Uterus (tissue), 3 donors: ENCODE measurements at regions not wholly inside any gene's neighbourhood (a gene's known extent, or its start where the extent isn't known, plus 50 kb on each side); places are given as distances from the start of the nearest gene placed in this dataset.

Experiments
- DNase-seq, 2 donors: peaks; one replicate each; pipeline ENCODE4 v3.0.0-alpha.2; 2019 to 2020
- H3K27ac ChIP-seq, 2 donors: fragments of 200-600 bp; sonication (generic); 1 replicate in 1 of 2; 2 replicates in 1 of 2; pipeline ENCODE4 v1.5.1; 2016 to 2018
- H3K27me3 ChIP-seq, 2 donors: fragments of 200-600 bp; sonication (generic); one replicate each; pipeline ENCODE4 v1.5.1; 2018 to 2019; ENCODE audit warnings: control low read depth in 1 of 2
- H3K36me3 ChIP-seq, 2 donors: fragments of 200-600 bp; sonication (generic); one replicate each; pipeline ENCODE4 v1.5.1; 2019; ENCODE audit warnings: control low read depth in 1 of 2
- H3K4me1 ChIP-seq, 2 donors: fragments of 200-600 bp; sonication (generic); one replicate each; pipeline ENCODE4 v1.5.1; 2018 to 2019; ENCODE audit warnings: control low read depth in 1 of 2
- H3K4me3 ChIP-seq, 2 donors: fragments of 200-600 bp; sonication (generic); 1 replicate in 1 of 2; 2 replicates in 1 of 2; pipeline ENCODE4 v1.5.1; 2018 to 2019; ENCODE audit warnings: mild to moderate bottlenecking in 1 of 2
- H3K9me3 ChIP-seq, 2 donors: fragments of 200-600 bp; sonication (generic); one replicate each; pipeline ENCODE4 v1.5.1; 2019; ENCODE audit warnings: control low read depth in 1 of 2
- POLR2A ChIP-seq, 2 donors: fragments of 450-650 bp; IDR thresholded peaks; one replicate each; pipeline ENCODE4 v1.6.1; 2016; ENCODE audit warnings: antibody characterized with exemption in 2 of 2, mild to moderate bottlenecking in 1 of 2, moderate library complexity in 1 of 2
- intact Hi-C: fragments of 100-400 bp; cut with DNase I; formaldehyde crosslinking; loops from one replicate; pipeline ENCODE4 v1.15.1; 2023; ENCODE audit warnings: low total_unique reads
- TF ChIP-seq, protein P1 (sequence below), 4 experiments: fragments of 200-600 bp in 2 of 4; fragments of 450-650 bp in 2 of 4; sonication (generic) in 2 of 4; IDR thresholded peaks; one replicate each; pipeline ENCODE4 v1.5.1; 2016 to 2019; ENCODE audit warnings: antibody characterized with exemption in 4 of 4, mild to moderate bottlenecking in 2 of 4, moderate library complexity in 1 of 4
- donor health status: DM: yes; HTN: yes; CAD: no.

DNA sequence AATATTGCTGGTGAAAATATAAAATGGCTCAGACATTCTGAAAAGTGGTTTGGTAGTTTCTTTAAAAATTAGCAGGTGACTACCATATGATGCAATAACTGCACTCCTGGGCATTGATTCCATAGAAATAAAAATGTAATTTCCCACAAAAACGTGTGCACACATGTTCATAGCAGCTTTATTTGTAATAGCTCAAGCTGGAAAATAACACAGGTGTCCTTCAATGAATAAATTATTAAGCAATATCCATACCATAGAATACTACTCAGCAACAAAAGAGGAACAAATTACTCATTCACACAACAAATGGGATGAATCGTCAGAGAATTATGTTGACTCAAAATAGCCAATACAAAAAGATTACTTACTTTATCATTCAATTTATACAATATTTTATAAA, 893.7 kb upstream of the SLIT2 start:
- no peaks in the 10 kb centered on the region for H3K9me3 ChIP-seq
- intact Hi-C loops, result no loop called here
- no peaks in the 10 kb centered on the region for H3K36me3 ChIP-seq
- TF ChIP-seq, protein P1, sequence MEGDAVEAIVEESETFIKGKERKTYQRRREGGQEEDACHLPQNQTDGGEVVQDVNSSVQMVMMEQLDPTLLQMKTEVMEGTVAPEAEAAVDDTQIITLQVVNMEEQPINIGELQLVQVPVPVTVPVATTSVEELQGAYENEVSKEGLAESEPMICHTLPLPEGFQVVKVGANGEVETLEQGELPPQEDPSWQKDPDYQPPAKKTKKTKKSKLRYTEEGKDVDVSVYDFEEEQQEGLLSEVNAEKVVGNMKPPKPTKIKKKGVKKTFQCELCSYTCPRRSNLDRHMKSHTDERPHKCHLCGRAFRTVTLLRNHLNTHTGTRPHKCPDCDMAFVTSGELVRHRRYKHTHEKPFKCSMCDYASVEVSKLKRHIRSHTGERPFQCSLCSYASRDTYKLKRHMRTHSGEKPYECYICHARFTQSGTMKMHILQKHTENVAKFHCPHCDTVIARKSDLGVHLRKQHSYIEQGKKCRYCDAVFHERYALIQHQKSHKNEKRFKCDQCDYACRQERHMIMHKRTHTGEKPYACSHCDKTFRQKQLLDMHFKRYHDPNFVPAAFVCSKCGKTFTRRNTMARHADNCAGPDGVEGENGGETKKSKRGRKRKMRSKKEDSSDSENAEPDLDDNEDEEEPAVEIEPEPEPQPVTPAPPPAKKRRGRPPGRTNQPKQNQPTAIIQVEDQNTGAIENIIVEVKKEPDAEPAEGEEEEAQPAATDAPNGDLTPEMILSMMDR (IDR thresholded peaks at IDR 0.05), result no peak
- no peak for TF ChIP-seq POLR2A (IDR thresholded peaks at IDR 0.05)
- H3K27me3 ChIP-seq, result no peaks in the 10 kb centered on the region
- no peaks in the 10 kb centered on the region for H3K4me1 ChIP-seq
- no peak overlapping the region for H3K27ac ChIP-seq
- H3K4me3 ChIP-seq, result no peak overlapping the region
- DNase-seq, result no peak

DNA sequence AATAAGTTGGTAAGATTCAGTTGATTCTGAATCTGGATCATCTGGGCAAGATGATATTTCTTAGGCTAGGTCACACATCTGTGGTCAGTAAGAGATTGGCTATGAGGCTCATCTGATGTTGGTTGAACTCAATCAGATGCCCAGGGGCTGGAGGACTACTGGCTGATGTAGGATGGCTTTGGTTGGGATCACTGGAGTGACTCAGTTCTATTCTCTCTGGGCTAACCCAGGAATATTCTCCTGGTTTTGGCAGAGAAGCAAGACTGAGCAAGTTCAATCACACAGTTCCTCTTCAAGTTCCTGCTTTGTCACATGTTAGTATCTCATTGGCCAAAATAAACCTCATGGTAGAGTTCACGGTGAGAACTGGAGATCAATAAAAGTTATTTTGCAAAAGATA, 902.3 kb upstream of the SLIT2 start:
- intact Hi-C loops, result no loop called here
- Histone ChIP-seq H3K27ac (no peak overlapping the region), H3K4me1 (no peaks in the 10 kb centered on the region), H3K36me3 (no peaks in the 10 kb centered on the region), H3K9me3 (no peaks in the 10 kb centered on the region), H3K4me3 (no peak overlapping the region), H3K27me3 (no peaks in the 10 kb centered on the region)
- TF ChIP-seq, protein P1 (IDR thresholded peaks at IDR 0.05), result no peak
- no peak for TF ChIP-seq POLR2A (IDR thresholded peaks at IDR 0.05)
- DNase-seq, result no peak

DNA sequence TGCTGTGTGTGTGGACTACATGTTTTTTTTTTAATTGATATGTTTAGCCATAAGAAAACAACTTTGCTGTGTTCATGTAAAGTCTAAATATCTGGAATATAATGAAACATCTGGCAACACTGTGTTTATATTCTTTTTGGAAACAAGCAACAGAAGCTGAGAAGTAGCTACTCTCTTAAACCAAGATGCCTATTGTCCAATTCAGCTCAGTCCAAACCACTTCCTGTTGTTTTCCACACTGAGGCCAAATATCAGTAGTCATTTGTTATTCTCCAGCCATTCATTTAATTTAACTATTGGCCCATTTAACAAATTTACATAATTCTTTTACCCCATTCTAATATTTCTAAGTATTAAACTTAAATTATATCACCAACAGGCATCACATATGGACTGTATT, 903.0 kb upstream of the SLIT2 start:
- Histone ChIP-seq H3K4me3 (no peak overlapping the region), H3K27ac (no peak overlapping the region), H3K9me3 (no peaks in the 10 kb centered on the region), H3K36me3 (no peaks in the 10 kb centered on the region), H3K27me3 (no peaks in the 10 kb centered on the region), H3K4me1 (no peaks in the 10 kb centered on the region)
- intact Hi-C loops, result no loop called here
- no peak for DNase-seq
- no peak for TF ChIP-seq POLR2A (IDR thresholded peaks at IDR 0.05)
- TF ChIP-seq, protein P1 (IDR thresholded peaks at IDR 0.05), result no peak

DNA sequence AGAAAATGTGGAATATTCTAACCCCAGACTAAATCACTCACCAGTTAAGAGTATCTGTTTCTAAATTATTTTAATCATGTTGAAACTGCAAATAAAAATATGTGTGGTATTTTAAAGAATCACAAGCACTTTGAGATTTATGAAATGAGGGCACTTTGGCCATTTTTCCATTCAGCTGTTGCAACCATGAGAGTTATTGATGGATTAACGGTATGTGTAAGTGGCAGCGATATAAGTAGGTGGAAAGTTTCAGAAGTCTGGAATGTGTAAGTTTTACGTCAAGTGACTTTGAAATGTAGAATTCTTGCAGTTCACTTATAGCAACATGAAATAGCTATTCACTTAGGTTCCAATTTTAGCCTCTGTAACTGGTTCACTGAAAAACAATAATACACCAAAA, 905.1 kb upstream of the SLIT2 start:
- no peak for DNase-seq
- H3K27ac ChIP-seq, result no peak overlapping the region
- H3K4me3 ChIP-seq, result no peak overlapping the region
- TF ChIP-seq, protein P1 (IDR thresholded peaks at IDR 0.05), result no peak
- no peak for TF ChIP-seq POLR2A (IDR thresholded peaks at IDR 0.05)
- H3K36me3 ChIP-seq, result no peaks in the 10 kb centered on the region
- no peaks in the 10 kb centered on the region for H3K9me3 ChIP-seq
- intact Hi-C loops, result no loop called here
- H3K4me1 ChIP-seq, result no peaks in the 10 kb centered on the region
- no peaks in the 10 kb centered on the region for H3K27me3 ChIP-seq

DNA sequence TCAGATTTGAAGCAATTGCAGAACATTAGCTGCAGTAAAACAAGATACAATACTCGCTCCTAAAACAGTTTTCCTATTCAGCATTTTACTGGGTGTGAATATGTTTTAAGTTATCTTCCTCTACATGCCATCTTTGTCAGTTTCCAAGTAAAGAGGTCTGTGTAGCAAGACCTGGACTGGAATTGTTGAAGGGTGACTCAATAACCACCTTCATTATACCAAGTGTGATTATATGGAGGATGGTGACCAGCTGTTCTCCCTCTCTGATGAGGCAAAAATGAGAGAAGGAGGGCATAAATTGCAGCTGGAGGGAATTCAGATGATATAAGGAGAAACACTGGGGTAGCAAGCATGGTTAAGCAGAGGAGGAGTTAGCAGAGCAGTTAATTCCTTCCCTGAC, 922.1 kb upstream of the SLIT2 start:
- no peak overlapping the region for H3K27ac ChIP-seq

More for the DNA sequence above, 922.1 kb upstream of the SLIT2 start:
- Histone ChIP-seq H3K4me1 (no peaks in the 10 kb centered on the region), H3K4me3 (no peak overlapping the region), H3K27me3 (no peaks in the 10 kb centered on the region), H3K36me3 (no peaks in the 10 kb centered on the region), H3K9me3 (no peaks in the 10 kb centered on the region)
- no peak for TF ChIP-seq POLR2A (IDR thresholded peaks at IDR 0.05)
- TF ChIP-seq, protein P1 (IDR thresholded peaks at IDR 0.05), result no peak
- intact Hi-C loops, result no loop called here
- DNase-seq, result no peak
